ENCODE measurements at regions not wholly inside any gene's neighbourhood (a gene's known extent, or its start where the extent isn't known, plus 50 kb on each side); places are given as distances from the start of the nearest gene placed in this dataset.
A peak's percentile ranks its signal among the peaks of the same experiment; 100 is the strongest.

- Histone ChIP-seq H3K9ac (ENCODE audit: extremely low read depth, insufficient read length, low read length) (no peak overlapping the region), H3K27me3 (ENCODE audit: insufficient read depth, low read length) (no peaks in the 10 kb centered on the region; the same call in 1 of the 2 replicates), H3K27ac (ENCODE audit: insufficient read length, low read depth, low read length) (no peak overlapping the region), H3K4me1 (ENCODE audit: insufficient read depth, low read length) (no peaks in the 10 kb centered on the region; the same call in 1 of the 2 replicates), H3K4me2 (ENCODE audit: insufficient read depth, insufficient read length, low read length) (no peak overlapping the region), H2AK5ac (ENCODE audit: insufficient read length, low read length) (no peak overlapping the region), H3T11ph (ENCODE audit: low read length) (no peak overlapping the region), H4K91ac (ENCODE audit: insufficient read length, low read depth, low read length) (no peak overlapping the region), H3K4ac (ENCODE audit: low read depth, low read length) (no peak overlapping the region), H2BK15ac (ENCODE audit: low read depth, low read length) (no peak overlapping the region), H2AFZ (ENCODE audit: low read length) (no peak overlapping the region), H2BK5ac (ENCODE audit: insufficient read length, low read length) (no peak overlapping the region), H2BK120ac (ENCODE audit: low read depth, low read length, poor library complexity, severe bottlenecking) (no peak overlapping the region), H3K18ac (ENCODE audit: insufficient read length, low read depth, low read length) (no peak overlapping the region), H3K9me3 (ENCODE audit: control insufficient read depth, low read depth, low read length) (no peaks in the 10 kb centered on the region), H4K20me1 (ENCODE audit: control insufficient read depth, insufficient read depth, insufficient read length) (no peaks in the 10 kb centered on the region), H3K23me2 (ENCODE audit: insufficient read length, low read depth, low read length, poor library complexity, severe bottlenecking) (no peaks in the 10 kb centered on the region), H4K5ac (ENCODE audit: insufficient read length, low read depth, low read length) (no peak overlapping the region), H2BK20ac (ENCODE audit: low read depth, low read length, poor library complexity, severe bottlenecking) (no peak overlapping the region), H3K23ac (ENCODE audit: insufficient read length, low read depth, low read length) (no peak overlapping the region), H3K79me2 (ENCODE audit: insufficient read depth, low read length) (no peaks in the 10 kb centered on the region), H3K79me1 (ENCODE audit: insufficient read depth, low read depth, low read length, poor library complexity, severe bottlenecking) (no peaks in the 10 kb centered on the region), H4K8ac (replicated peaks; ENCODE audit: insufficient read length, low read depth, low read length) (no peak overlapping the region), H3K56ac (ENCODE audit: insufficient read length, low read depth, low read length) (no peak overlapping the region), H3K14ac (ENCODE audit: insufficient read depth, low read length) (no peak overlapping the region; the same call in 1 of the 2 replicates), H2BK12ac (ENCODE audit: insufficient read length, low read depth, low read length) (no peak overlapping the region)
- Mint-ChIP-seq H3K4me1 (no peaks in the 10 kb centered on the region), H3K36me3 (ENCODE audit: insufficient read depth in 1 of 3, low read depth in 3 of 3) (no peaks in the 10 kb centered on the region), H3K9me3 (peaks cover 0 to 3% of the 10 kb centered on the region in 2 experiments; a peak in 2 of 5 replicates), H3K27me3 (ENCODE audit: low read depth) (peaks cover 4% of the 10 kb centered on the region; the same call in 1 of the 2 replicates), H3K27ac (no peak overlapping the region), H3K4me3 (no peak overlapping the region)
- DNase-seq: no peak
- TF ChIP-seq CTCF (conservative IDR thresholded peaks at IDR 0.05): peak; percentile 52
Measured at GRCh38 chr6:86859513-86859912, 77.8 kb upstream of the HTR1E start.
